NCI-H1105 (cell line): ENCODE measurements at regions not wholly inside any gene's neighbourhood (a gene's known extent, or its start where the extent isn't known, plus 50 kb on each side); places are given as distances from the start of the nearest gene placed in this dataset.

Source experiments
- DNase-seq: peaks from one replicate; lab custom pipeline; 2025; lab: John Stamatoyannopoulos, UW

- no peak for DNase-seq
Measured at GRCh38 chr9:78792745-78793144, 495.8 kb downstream of the PSAT1 start.

DNA sequence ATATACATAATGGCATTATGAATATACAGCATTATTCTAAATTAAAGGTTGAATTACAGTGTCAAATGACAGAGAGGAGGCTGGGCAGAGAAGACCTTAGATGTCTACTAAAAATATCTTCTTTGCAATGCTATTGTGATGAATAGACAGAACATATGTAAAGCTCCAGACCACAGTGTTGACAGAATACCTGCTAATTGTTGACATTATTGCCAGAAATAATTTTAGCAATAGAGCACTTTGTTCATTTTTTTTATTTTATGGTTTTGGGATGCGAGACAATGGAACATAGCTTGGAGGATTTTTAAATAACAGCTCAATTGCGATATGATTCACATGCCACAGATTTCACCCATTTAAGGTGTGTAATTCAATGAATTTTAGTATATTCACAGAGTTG, 508.8 kb downstream of the PSAT1 start:
- no peak for DNase-seq

DNA sequence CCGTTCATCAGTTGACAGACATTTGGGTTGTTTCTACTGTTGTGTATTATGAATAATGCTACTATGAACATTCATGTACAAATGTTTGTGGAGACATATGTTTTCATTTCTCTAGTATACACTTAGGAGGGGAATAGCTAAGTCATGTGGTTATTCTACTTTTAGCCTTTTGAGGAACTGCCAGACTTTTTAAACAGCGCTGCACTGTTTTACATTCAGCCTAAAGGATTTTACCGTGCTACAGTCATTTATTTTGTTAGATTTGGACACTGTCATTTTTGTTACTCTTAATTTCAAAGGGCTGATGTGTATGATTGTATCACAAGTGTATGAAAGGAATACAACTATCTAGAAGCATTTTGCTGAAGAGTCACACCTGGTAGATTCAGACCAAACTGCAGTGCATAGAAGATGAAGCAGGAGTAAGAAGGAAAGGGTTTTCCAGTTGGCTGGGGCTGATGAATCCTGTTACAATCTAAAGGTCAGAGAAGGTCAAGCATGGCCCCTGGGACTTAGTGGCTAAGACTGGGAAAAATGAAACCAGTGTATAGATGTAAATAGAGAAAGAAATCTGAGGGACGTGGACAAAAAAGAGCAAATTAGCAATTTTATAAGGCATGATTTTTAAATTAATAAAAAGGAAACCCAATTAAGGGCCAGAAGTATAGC, 509.7 kb downstream of the PSAT1 start:
- no peak for DNase-seq

- no peak for DNase-seq
Measured at GRCh38 chr9:78807286-78807685, 510.4 kb downstream of the PSAT1 start.

DNA sequence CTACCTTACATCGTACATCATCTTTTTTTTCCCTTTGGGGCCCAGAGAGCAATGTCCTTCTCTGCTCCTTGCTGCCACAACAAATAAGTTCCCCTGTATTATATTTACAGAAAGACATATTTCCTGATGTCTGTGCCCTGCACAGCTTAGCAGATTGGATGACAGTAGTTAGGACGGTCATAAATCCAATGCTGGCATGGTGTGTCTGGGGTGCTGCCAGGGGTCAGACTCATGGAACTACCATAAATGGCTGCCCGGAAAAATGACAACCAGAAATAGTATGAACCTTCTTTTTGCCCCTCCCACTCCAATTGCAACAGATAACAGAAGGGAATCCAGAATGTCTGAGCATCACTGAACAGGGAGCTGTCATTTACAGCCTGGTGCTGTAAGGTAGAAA, 511.1 kb downstream of the PSAT1 start:
- DNase-seq, result no peak

GRCh38 chr9:78811622-78812276, 514.8 kb downstream of the PSAT1 start:
- no peak for DNase-seq

DNA sequence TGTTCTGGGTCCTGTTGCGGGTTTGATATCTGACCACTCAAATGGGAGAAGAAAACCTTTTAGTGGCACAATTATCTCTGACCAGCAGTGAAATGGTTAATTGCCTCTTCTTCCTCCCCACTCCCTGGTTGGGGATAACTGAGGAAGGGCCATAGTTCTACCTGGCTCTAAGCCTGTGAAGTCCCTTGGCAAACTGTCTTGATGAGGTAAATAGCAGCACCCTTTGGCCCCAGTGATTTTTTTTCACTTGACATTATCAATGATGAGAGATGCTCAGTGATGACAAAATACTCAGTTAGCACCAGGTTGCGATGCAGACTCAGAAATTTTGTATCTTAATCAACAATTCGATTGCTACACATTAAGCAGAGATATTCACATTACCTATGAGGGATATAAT, 515.7 kb downstream of the PSAT1 start:
- no peak for DNase-seq

DNA sequence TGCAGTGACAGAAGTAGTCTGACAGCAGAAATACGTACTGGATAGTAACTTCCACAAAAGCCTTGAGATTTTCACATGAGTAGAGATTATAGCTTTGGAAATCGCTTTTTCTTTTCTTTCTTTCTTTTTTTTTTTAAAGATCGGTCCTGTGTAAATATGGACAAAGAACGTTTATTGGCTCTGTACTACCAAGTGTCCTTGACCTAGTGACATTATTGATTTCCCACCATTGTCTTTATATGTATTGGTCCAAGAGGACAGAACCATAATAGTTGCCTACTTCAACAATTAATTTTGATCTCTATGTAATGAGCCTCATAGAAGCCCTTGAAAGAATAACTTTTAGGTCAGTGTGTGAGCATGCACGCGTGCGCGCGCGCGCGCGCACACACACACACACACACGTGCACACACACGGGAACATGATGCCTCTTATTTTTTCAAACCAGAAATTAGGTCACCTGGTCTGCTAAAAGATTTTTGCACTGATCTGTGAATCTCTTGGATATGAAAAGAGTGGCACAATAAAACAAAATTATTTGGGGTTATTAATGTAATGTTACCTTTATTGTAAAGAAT, 516.8 kb downstream of the PSAT1 start:
- DNase-seq, result no peak

- peak; percentile 1 for DNase-seq
Measured at GRCh38 chr9:78821126-78821822, 524.3 kb downstream of the PSAT1 start.

- no peak for DNase-seq
Measured at GRCh38 chr9:78826527-78826926, 529.6 kb downstream of the PSAT1 start.

- no peak for DNase-seq
Measured at GRCh38 chr9:78828521-78828920, 531.6 kb downstream of the PSAT1 start.

GRCh38 chr9:78830301-78830700, 533.4 kb downstream of the PSAT1 start:
- DNase-seq, result no peak

DNA sequence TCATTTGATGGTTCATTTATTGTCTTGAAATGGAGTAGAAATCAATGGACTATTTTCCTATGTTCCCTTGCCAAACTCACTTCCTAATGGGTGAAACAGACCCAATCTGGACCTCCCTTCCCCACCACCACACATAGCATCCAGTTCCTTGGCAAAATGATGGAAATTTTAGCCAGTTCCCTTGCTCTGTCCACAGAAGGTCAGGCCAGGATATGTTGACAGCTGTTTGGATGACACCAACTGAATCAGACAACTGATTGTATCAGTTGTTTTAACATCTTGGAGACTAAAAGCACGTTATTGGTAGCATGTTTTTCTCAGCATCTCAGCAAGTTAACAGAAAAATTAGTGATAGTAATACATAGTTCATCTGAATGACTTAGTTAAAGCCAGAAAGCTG, 534.8 kb downstream of the PSAT1 start:
- DNase-seq, result no peak

GRCh38 chr9:78835928-78836450, 539.1 kb downstream of the PSAT1 start:
- DNase-seq, result no peak

DNA sequence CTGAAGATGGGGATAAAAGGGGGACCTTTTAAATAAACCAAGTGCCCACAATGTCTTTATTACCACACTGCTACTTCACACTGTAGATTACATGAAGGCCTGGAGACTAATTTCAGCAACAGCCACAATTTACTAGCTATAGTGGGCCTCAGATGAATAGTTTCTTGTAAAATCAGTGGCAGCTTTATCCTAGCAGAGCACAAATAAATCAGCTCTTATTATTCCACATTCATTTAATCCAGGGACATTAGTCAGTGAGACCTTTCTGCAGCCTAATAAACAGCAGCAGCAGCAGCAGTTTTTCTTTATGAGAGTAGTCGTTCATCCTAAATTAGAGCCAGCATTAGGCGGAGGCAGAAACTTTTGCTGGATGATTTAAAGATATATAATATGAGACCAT, 542.3 kb downstream of the PSAT1 start:
- no peak for DNase-seq

DNA sequence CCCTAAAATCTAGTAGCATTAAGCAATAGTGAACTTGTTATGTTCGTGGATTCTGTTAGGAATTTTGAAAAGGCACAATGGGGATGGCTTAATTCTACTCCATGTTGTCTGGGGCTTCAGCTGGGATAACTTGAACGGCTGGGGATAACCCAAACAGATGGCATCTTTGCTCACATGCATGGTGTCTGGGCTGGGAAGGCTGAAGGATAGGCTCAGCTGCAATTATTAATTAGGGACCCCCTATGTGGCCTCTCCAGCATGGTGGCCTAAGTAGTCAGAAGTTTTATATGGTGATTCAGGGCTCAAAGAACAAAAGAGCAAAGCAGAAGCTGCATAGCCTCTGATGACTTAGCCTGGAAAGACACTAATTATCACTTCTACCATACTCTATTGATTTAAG, 551.1 kb downstream of the PSAT1 start:
- DNase-seq, result no peak

GRCh38 chr9:78856144-78856543, 559.2 kb downstream of the PSAT1 start:
- DNase-seq, result no peak

GRCh38 chr9:78856781-78857180, 559.9 kb downstream of the PSAT1 start:
- DNase-seq, result no peak

DNA sequence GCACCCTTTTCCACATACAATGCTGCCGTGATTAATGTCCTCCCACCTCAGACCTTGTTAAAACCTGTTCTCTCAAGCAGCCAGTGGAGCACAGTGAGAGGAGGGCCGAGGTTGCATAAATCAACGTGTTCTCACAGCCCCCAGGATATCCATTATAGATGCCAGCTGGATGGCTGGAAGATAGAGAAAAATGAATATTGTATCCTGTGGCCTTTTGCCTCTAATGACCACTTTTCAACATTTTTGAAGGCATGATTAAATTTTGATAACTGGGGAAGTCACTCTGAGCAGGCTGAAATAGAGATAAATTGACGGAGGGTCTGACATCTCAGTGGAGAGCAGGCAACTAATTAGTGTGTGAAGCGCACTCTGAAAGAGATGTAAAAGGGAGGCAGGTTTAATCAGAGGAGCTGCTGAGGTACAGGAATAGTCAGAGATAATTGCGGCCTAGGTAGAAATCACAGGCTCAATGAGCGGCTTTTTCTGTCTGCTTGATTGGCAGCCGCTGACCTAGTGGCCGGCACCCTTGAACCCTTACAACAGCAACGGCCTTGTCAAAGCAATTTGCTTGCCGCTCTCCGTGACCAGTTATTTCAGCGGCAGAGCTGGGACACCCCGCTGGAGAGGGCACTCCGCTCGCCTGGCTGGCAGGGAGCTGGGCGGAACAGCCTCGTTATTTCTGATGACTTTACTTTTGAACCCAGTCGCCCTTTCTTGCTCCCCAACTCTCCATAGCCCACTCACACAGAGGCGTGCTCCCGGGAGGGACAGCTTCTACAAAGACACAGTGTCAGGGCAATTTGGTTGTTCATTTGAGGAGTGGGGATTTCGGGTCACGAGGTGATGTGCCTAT, 560.7 kb downstream of the PSAT1 start:
- no peak for DNase-seq

DNA sequence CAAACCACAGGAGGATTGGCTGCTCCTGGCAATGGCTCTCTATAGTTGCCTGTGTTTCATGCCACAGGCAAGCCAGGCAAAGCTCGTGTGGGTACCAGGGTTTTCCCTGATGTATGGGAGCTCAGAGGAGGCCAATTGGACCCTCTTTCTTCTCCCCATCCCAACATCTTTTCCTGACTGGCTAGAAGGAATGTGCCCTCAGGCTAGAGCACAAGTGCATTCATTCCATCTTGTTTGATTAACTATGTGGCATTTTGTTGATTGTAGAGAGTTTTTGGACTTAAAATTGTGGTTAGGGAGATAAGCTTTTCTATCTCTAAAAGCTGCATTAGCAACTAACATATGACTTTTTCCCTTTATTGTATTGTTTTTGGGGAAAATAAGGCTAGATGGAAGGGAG, 561.3 kb downstream of the PSAT1 start:
- no peak for DNase-seq

DNA sequence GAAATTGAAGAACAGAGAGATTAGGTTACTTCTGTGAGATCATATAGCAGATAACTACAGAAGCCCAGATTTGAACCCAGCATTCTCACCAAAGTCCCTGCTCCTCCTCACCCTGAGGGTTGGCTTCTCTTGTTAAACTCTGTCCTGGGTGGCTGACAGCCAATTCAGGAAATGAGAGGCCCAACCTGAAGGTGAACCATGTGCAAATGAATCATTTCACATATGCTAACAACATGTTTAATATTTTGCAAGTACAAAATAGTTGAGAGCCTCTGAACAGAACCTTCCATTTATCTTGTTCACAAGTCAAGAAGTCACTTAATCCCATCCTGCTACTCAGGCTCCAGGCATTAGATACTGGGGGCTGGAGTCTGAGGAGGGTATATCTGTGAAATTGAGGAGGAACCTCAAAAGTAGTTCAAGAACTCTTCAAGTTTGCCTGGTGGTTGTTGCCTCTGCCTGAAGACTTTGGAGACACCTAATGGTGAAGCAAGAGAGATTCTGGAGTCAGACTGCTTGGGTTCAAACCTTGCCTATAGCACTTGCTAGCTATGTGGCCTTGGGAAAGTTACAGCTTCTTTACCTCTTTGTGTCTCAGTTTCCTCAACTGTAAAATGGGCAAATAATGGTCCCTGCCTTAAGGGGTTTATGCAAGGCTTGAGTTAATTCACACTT, 564.0 kb downstream of the PSAT1 start:
- no peak for DNase-seq
